ENCODE measurements at regions not wholly inside any gene's neighbourhood (a gene's known extent, or its start where the extent isn't known, plus 50 kb on each side); places are given as distances from the start of the nearest gene placed in this dataset.

GRCh38 chr7:122944682-122945303 lies 50.7 kb downstream of the TAS2R16 start:
- H3K4me3 ChIP-seq (ENCODE audit: low read depth, low read length) = no peak overlapping the region
- TF ChIP-seq CTCF (IDR thresholded peaks at IDR 0.05; ENCODE audit: low read depth, low read length, missing control alignments) = no peak
- in situ Hi-C loops (cut with HindIII; ENCODE audit: low sequenced_read_pairs) = no loop called here
- DNase-seq (ENCODE audit: low read depth) = peak; percentile 20

GRCh38 chr7:122942765-122943164 lies 52.7 kb downstream of the TAS2R16 start:
- in situ Hi-C loops (cut with HindIII; ENCODE audit: low sequenced_read_pairs) = no loop called here
- DNase-seq (ENCODE audit: low read depth) = no peak
- no peak for TF ChIP-seq CTCF (IDR thresholded peaks at IDR 0.05; ENCODE audit: low read depth, low read length, missing control alignments)
- H3K4me3 ChIP-seq (ENCODE audit: low read depth, low read length) = no peak overlapping the region

GRCh38 chr7:122942059-122942458 lies 53.4 kb downstream of the TAS2R16 start:
- no peak overlapping the region for H3K4me3 ChIP-seq (ENCODE audit: low read depth, low read length)
- TF ChIP-seq CTCF (IDR thresholded peaks at IDR 0.05; ENCODE audit: low read depth, low read length, missing control alignments) = no peak
- DNase-seq (ENCODE audit: low read depth) = no peak
- in situ Hi-C loops (cut with HindIII; ENCODE audit: low sequenced_read_pairs) = no loop called here

All from astrocyte of the cerebellum (primary cell).